ENCODE measurements at regions not wholly inside any gene's neighbourhood (a gene's known extent, or its start where the extent isn't known, plus 50 kb on each side); places are given as distances from the start of the nearest gene placed in this dataset.

- Histone ChIP-seq H3K27ac (ENCODE audit: insufficient read depth, low read length) (no peak overlapping the region), H3K79me2 (ENCODE audit: control insufficient read depth, insufficient read depth, low read length) (no peaks in the 10 kb centered on the region), H3K27me3 (ENCODE audit: control insufficient read depth, insufficient read depth, low read length) (no peaks in the 10 kb centered on the region), H3K4me3 (replicated peaks in 1 of 4; ENCODE audit: control extremely low read depth in 1 of 4, insufficient read depth in 1 of 4, low read depth in 3 of 4, low read length in 4 of 4) (no peak overlapping the region), H3K9ac (ENCODE audit: insufficient read depth, low read length) (no peak overlapping the region), H3K9me3 (ENCODE audit: control insufficient read depth, insufficient read depth, low read depth, low read length) (no peaks in the 10 kb centered on the region), H3K4me2 (ENCODE audit: extremely low read depth, insufficient read depth, low read length) (no peak overlapping the region), H2AFZ (ENCODE audit: low read length) (no peak overlapping the region), H4K20me1 (ENCODE audit: control insufficient read depth, extremely low read depth, insufficient read depth, low read length) (no peaks in the 10 kb centered on the region), H3K4me1 (ENCODE audit: control insufficient read depth, extremely low read depth, insufficient read depth, low read length) (no peaks in the 10 kb centered on the region), H3K36me3 (ENCODE audit: control insufficient read depth, insufficient read depth, low read length) (no peaks in the 10 kb centered on the region)
- DNase-seq (ENCODE audit: low read depth in 2 of 2) = no peak
- no peak for TF ChIP-seq EZH2 (IDR thresholded peaks at IDR 0.05; ENCODE audit: low read length, missing control alignments)
- TF ChIP-seq CTCF (conservative IDR thresholded peaks at IDR 0.05 in 1 of 2, IDR thresholded peaks at IDR 0.05 in 1 of 2; ENCODE audit: low read depth in 1 of 2, low read length in 2 of 2) = no peak
Measured at GRCh38 chr2:2889141-2889540, 488.5 kb downstream of the EIPR1 start.

GRCh38 chr2:2887772-2888387 is 489.7 kb downstream of the EIPR1 start:
- no peak for DNase-seq (ENCODE audit: low read depth in 2 of 2)
- H3K27ac ChIP-seq (ENCODE audit: insufficient read depth, low read length) = no peak overlapping the region
- H3K36me3 ChIP-seq (ENCODE audit: control insufficient read depth, insufficient read depth, low read length) = no peaks in the 10 kb centered on the region
- no peak overlapping the region for H3K4me3 ChIP-seq (replicated peaks in 1 of 4; ENCODE audit: control extremely low read depth in 1 of 4, insufficient read depth in 1 of 4, low read depth in 3 of 4, low read length in 4 of 4)
- no peak overlapping the region for H3K9ac ChIP-seq (ENCODE audit: insufficient read depth, low read length)
- no peaks in the 10 kb centered on the region for H3K27me3 ChIP-seq (ENCODE audit: control insufficient read depth, insufficient read depth, low read length)
- no peaks in the 10 kb centered on the region for H3K9me3 ChIP-seq (ENCODE audit: control insufficient read depth, insufficient read depth, low read depth, low read length)
- H4K20me1 ChIP-seq (ENCODE audit: control insufficient read depth, extremely low read depth, insufficient read depth, low read length) = no peaks in the 10 kb centered on the region
- no peak overlapping the region for H2AFZ ChIP-seq (ENCODE audit: low read length)
- TF ChIP-seq EZH2 (IDR thresholded peaks at IDR 0.05; ENCODE audit: low read length, missing control alignments) = no peak
- TF ChIP-seq CTCF (conservative IDR thresholded peaks at IDR 0.05 in 1 of 2, IDR thresholded peaks at IDR 0.05 in 1 of 2; ENCODE audit: low read depth in 1 of 2, low read length in 2 of 2) = no peak
- no peaks in the 10 kb centered on the region for H3K79me2 ChIP-seq (ENCODE audit: control insufficient read depth, insufficient read depth, low read length)
- H3K4me1 ChIP-seq (ENCODE audit: control insufficient read depth, extremely low read depth, insufficient read depth, low read length) = no peaks in the 10 kb centered on the region
- H3K4me2 ChIP-seq (ENCODE audit: extremely low read depth, insufficient read depth, low read length) = no peak overlapping the region

- Histone ChIP-seq H3K36me3 (ENCODE audit: control insufficient read depth, insufficient read depth, low read length) (no peaks in the 10 kb centered on the region), H3K79me2 (ENCODE audit: control insufficient read depth, insufficient read depth, low read length) (no peaks in the 10 kb centered on the region), H3K9ac (ENCODE audit: insufficient read depth, low read length) (no peak overlapping the region), H4K20me1 (ENCODE audit: control insufficient read depth, extremely low read depth, insufficient read depth, low read length) (no peaks in the 10 kb centered on the region), H3K4me3 (replicated peaks in 1 of 4; ENCODE audit: control extremely low read depth in 1 of 4, insufficient read depth in 1 of 4, low read depth in 3 of 4, low read length in 4 of 4) (no peak overlapping the region), H3K4me1 (ENCODE audit: control insufficient read depth, extremely low read depth, insufficient read depth, low read length) (no peaks in the 10 kb centered on the region), H2AFZ (ENCODE audit: low read length) (no peak overlapping the region), H3K4me2 (ENCODE audit: extremely low read depth, insufficient read depth, low read length) (no peak overlapping the region), H3K27me3 (ENCODE audit: control insufficient read depth, insufficient read depth, low read length) (no peaks in the 10 kb centered on the region), H3K9me3 (ENCODE audit: control insufficient read depth, insufficient read depth, low read depth, low read length) (no peaks in the 10 kb centered on the region), H3K27ac (ENCODE audit: insufficient read depth, low read length) (no peak overlapping the region)
- TF ChIP-seq CTCF (conservative IDR thresholded peaks at IDR 0.05 in 1 of 2, IDR thresholded peaks at IDR 0.05 in 1 of 2; ENCODE audit: low read depth in 1 of 2, low read length in 2 of 2) (no peak), EZH2 (IDR thresholded peaks at IDR 0.05; ENCODE audit: low read length, missing control alignments) (no peak)
- no peak for DNase-seq (ENCODE audit: low read depth in 2 of 2)
Measured at GRCh38 chr2:2886922-2887321, 490.7 kb downstream of the EIPR1 start.

All from fibroblast of lung (primary cell).